ENCODE measurements at regions not wholly inside any gene's neighbourhood (a gene's known extent, or its start where the extent isn't known, plus 50 kb on each side); places are given as distances from the start of the nearest gene placed in this dataset.

GRCh38 chr5:6086871-6087270 is 291.5 kb downstream of the MED10 start:
- TF ChIP-seq JUN (IDR thresholded peaks at IDR 0.05; ENCODE audit: borderline replicate concordance, insufficient read depth, insufficient read length, low read depth) (no peak), EZH2 (IDR thresholded peaks at IDR 0.05; ENCODE audit: borderline replicate concordance, low read depth, low read length, severe bottlenecking) (no peak), CTCF (IDR thresholded peaks at IDR 0.05; ENCODE audit: extremely low read depth in 1 of 2, insufficient read depth in 1 of 2, low read depth in 1 of 2, low read length in 2 of 2) (no peak), POLR2A (IDR thresholded peaks at IDR 0.05; ENCODE audit: low read depth, low read length) (no peak)
